ENCODE measurements at regions not wholly inside any gene's neighbourhood (a gene's known extent, or its start where the extent isn't known, plus 50 kb on each side); places are given as distances from the start of the nearest gene placed in this dataset.

GRCh38 chr7:13007331-13007730 lies 319.9 kb downstream of the ARL4A start (continued):
- no peak for TF ChIP-seq TCF7L2 (IDR thresholded peaks at IDR 0.05; ENCODE audit: borderline replicate concordance, extremely low read depth, insufficient read depth, insufficient read length)
- no peak for TF ChIP-seq EZH2 (IDR thresholded peaks at IDR 0.05)

GRCh38 chr7:13009517-13009916 lies 322.1 kb downstream of the ARL4A start:
- no peak overlapping the region for H3K4me3 ChIP-seq (replicated peaks in 1 of 2; ENCODE audit: low read depth in 1 of 2, low read length in 2 of 2)
- peaks cover under 1 to 8% of the 10 kb centered on the region in 2 experiments; a peak in 3 of 4 replicates for H3K4me1 ChIP-seq (ENCODE audit: control insufficient read depth in 1 of 2, insufficient read depth in 2 of 2, low read length in 2 of 2)
- no peaks in the 10 kb centered on the region for H3K9me2 ChIP-seq (ENCODE audit: insufficient read depth)
- intact Hi-C loops (cut with micrococcal nuclease): loop anchor here (5.0 kb wide), 1 partner anchor 37 kb away; no protein-coding TSS in a partner anchor
- POLR2A ChIA-PET: no interaction called here
- H3K27me3 ChIP-seq (ENCODE audit: insufficient read depth, low read length): no peaks in the 10 kb centered on the region
- no peak overlapping the region for H3K9ac ChIP-seq (ENCODE audit: low read length)
- H3K36me3 ChIP-seq (ENCODE audit: control insufficient read depth in 1 of 2, insufficient read depth in 2 of 2, low read length in 2 of 2): no peaks in the 10 kb centered on the region
- no peak overlapping the region for H2AFZ ChIP-seq (ENCODE audit: low read depth, low read length, poor library complexity, severe bottlenecking)
- H3K4me2 ChIP-seq (ENCODE audit: low read length): no peak overlapping the region
- CTCF ChIA-PET: no interaction called here
- no peaks in the 10 kb centered on the region for H3K9me3 ChIP-seq (ENCODE audit: control insufficient read depth in 1 of 2, insufficient read depth in 1 of 2, low read depth in 1 of 2, low read length in 2 of 2)
- ATAC-seq: no peak
- H3K79me2 ChIP-seq (ENCODE audit: insufficient read depth, low read length): no peaks in the 10 kb centered on the region
- TF ChIP-seq SRF (IDR thresholded peaks at IDR 0.05; ENCODE audit: low read depth) (no peak), CEBPB (IDR thresholded peaks at IDR 0.05; ENCODE audit: low read depth) (no peak), FOSL1 (IDR thresholded peaks at IDR 0.05; ENCODE audit: low read depth) (no peak)
- RAD21 ChIA-PET (ENCODE audit: low non-redundant PET in 1 of 2, low total read pairs in 2 of 2, uncharacterized antibody in 2 of 2, unreplicated experiment in 2 of 2): no interaction called here
- H4K20me1 ChIP-seq (ENCODE audit: insufficient read depth): no peaks in the 10 kb centered on the region
- no peak overlapping the region for H3K27ac ChIP-seq (ENCODE audit: low read depth, low read length)
- no peak for DNase-seq (ENCODE audit: low read depth, low spot score)
- BruUV-seq (replicated peaks): no TSS peak

- no TSS peak for BruUV-seq (replicated peaks)
- ChIA-PET RAD21 (ENCODE audit: low non-redundant PET in 1 of 2, low total read pairs in 2 of 2, uncharacterized antibody in 2 of 2, unreplicated experiment in 2 of 2) (no interaction called here), CTCF (no interaction called here), POLR2A (no interaction called here)
- H3K79me2 ChIP-seq (ENCODE audit: insufficient read depth, low read length): no peaks in the 10 kb centered on the region
- H3K9me3 ChIP-seq (ENCODE audit: control insufficient read depth in 1 of 2, insufficient read depth in 1 of 2, low read depth in 1 of 2, low read length in 2 of 2): no peaks in the 10 kb centered on the region
- H4K20me1 ChIP-seq (ENCODE audit: insufficient read depth): no peaks in the 10 kb centered on the region
- H3K9me2 ChIP-seq (ENCODE audit: insufficient read depth): no peaks in the 10 kb centered on the region
- no peak overlapping the region for H3K27ac ChIP-seq (ENCODE audit: low read depth, low read length)
- H2AFZ ChIP-seq (ENCODE audit: low read depth, low read length, poor library complexity, severe bottlenecking): peak overlapping the region; percentile 99
- H3K9ac ChIP-seq (ENCODE audit: low read length): no peak overlapping the region
- TF ChIP-seq SP1 (IDR thresholded peaks at IDR 0.05; ENCODE audit: low read depth) (no peak), ELF1 (IDR thresholded peaks at IDR 0.05; ENCODE audit: borderline replicate concordance, low read depth) (no peak), ATF3 (IDR thresholded peaks at IDR 0.05) (no peak), YY1 (IDR thresholded peaks at IDR 0.05; ENCODE audit: extremely low read depth, insufficient replicate concordance, low read depth, low read length) (no peak), SIN3A (IDR thresholded peaks at IDR 0.05; ENCODE audit: low read depth) (no peak)
- ATAC-seq: no peak
- H3K36me3 ChIP-seq (ENCODE audit: control insufficient read depth in 1 of 2, insufficient read depth in 2 of 2, low read length in 2 of 2): no peaks in the 10 kb centered on the region
- H3K4me3 ChIP-seq (replicated peaks in 1 of 2; ENCODE audit: low read depth in 1 of 2, low read length in 2 of 2): no peak overlapping the region
- H3K4me1 ChIP-seq (ENCODE audit: control insufficient read depth in 1 of 2, insufficient read depth in 2 of 2, low read length in 2 of 2): peaks cover 21 to 52% of the 10 kb centered on the region in 2 experiments
- intact Hi-C loops (cut with micrococcal nuclease): no loop called here
- no peaks in the 10 kb centered on the region for H3K27me3 ChIP-seq (ENCODE audit: insufficient read depth, low read length)
- DNase-seq (ENCODE audit: low read depth, low spot score): no peak
- H3K4me2 ChIP-seq (ENCODE audit: low read length): no peak overlapping the region
Observed at GRCh38 chr7:13014011-13014410, 326.6 kb downstream of the ARL4A start.

All from HCT116 (cell line).